Smooth muscle cell (in vitro differentiated cells): ENCODE measurements at regions not wholly inside any gene's neighbourhood (a gene's known extent, or its start where the extent isn't known, plus 50 kb on each side); places are given as distances from the start of the nearest gene placed in this dataset.

Experiments used
- DNase-seq: peaks from one replicate; lab custom pipeline; 2025; ENCODE audit not compliant: unreplicated experiment; lab: John Stamatoyannopoulos, UW
- H2AFZ ChIP-seq: fragments of 200-600 bp; sonication (generic); 2 replicates; pipeline ENCODE4 v1.6.0; 2016; ENCODE audit warnings: antibody characterized with exemption, low read depth, mild to moderate bottlenecking
- H3F3A ChIP-seq: fragments of 200-600 bp; sonication (generic); 2 replicates; pipeline ENCODE4 v1.6.0; 2017; ENCODE audit warnings: antibody characterized with exemption, low read depth
- H3K27ac ChIP-seq: fragments of 200-600 bp; sonication (generic); 2 replicates; pipeline ENCODE4 v1.5.1; 2016; ENCODE audit warnings: low read depth, mild to moderate bottlenecking
- H3K27me3 ChIP-seq: fragments of 200-600 bp; sonication (generic); 2 replicates; pipeline ENCODE4 v1.6.1; 2016; ENCODE audit warnings: low read depth, mild to moderate bottlenecking
- H3K36me3 ChIP-seq: fragments of 200-600 bp; sonication (generic); 2 replicates; pipeline ENCODE4 v1.5.1; 2016; ENCODE audit warnings: low read depth
- H3K4me1 ChIP-seq: fragments of 200-600 bp; sonication (generic); 2 replicates; pipeline ENCODE4 v1.5.1; 2016; ENCODE audit warnings: low read depth
- H3K4me2 ChIP-seq: fragments of 200-600 bp; sonication (generic); 2 replicates; pipeline ENCODE4 v1.6.0; 2016; ENCODE audit warnings: mild to moderate bottlenecking
- H3K4me3 ChIP-seq: fragments of 200-600 bp; sonication (generic); 2 replicates; pipeline ENCODE4 v1.5.1; 2016; ENCODE audit warnings: mild to moderate bottlenecking
- H3K79me2 ChIP-seq: fragments of 200-600 bp; sonication (generic); 2 replicates; pipeline ENCODE4 v1.6.0; 2016; ENCODE audit warnings: low read depth, mild to moderate bottlenecking
- H3K9ac ChIP-seq: fragments of 200-600 bp; sonication (generic); 2 replicates; pipeline ENCODE4 v1.6.0; 2016; ENCODE audit warnings: low read depth
- H3K9me3 ChIP-seq: fragments of 200-600 bp; sonication (generic); replicated peaks from 2 replicates; pipeline ENCODE4 v1.5.1; 2016; ENCODE audit warnings: low read depth
- H4K20me1 ChIP-seq: fragments of 200-600 bp; sonication (generic); 2 replicates; pipeline ENCODE4 v1.6.0; 2016; ENCODE audit warnings: low read depth
- WGBS: methylation state at CpG from one replicate; pipeline ENCODE4 v1.1.7; 2016; ENCODE audit warnings: low lambda C conversion rate; 5-methylcytosine and 5-hydroxymethylcytosine counted together
- TF ChIP-seq, protein P1 (sequence below): fragments of 200-600 bp; sonication (generic); IDR thresholded peaks from 2 replicates; pipeline ENCODE4 v1.5.1; 2017; ENCODE audit warnings: borderline replicate concordance, mild to moderate bottlenecking, antibody characterized with exemption; ENCODE audit not compliant: insufficient read depth, poor library complexity, severe bottlenecking

DNA sequence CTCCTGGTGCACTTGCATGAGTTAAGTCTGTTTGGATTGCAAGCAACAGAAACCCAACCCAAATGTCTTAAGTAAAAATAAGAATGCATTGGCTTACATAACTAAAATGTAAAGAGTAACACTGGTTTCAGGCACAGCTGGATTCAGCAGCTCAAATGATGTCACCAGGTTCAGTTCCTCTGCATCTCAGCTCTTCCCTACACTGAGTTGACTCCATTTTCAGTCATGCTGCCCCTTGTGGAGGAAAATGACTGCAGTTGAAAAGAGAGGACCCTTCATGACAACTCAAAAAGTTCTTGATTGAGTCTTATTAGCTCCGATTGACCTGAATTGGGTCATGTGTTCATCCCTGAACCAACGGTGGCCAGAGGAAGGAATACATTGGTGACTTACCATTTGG is 138.5 kb upstream of the ABI3BP start:
- Histone ChIP-seq H3K79me2 (no peaks in the 10 kb centered on the region), H3K27me3 (peaks cover 4% of the 10 kb centered on the region), H3K9me3 (no peaks in the 10 kb centered on the region), H3K4me3 (no peak overlapping the region), H3K4me1 (no peaks in the 10 kb centered on the region), H3K36me3 (no peaks in the 10 kb centered on the region), H3K27ac (no peak overlapping the region), H3K4me2 (no peak overlapping the region), H4K20me1 (no peaks in the 10 kb centered on the region), H2AFZ (no peak overlapping the region), H3F3A (no peaks in the 10 kb centered on the region), H3K9ac (no peak overlapping the region)
- DNase-seq: no peak
- TF ChIP-seq, protein P1, sequence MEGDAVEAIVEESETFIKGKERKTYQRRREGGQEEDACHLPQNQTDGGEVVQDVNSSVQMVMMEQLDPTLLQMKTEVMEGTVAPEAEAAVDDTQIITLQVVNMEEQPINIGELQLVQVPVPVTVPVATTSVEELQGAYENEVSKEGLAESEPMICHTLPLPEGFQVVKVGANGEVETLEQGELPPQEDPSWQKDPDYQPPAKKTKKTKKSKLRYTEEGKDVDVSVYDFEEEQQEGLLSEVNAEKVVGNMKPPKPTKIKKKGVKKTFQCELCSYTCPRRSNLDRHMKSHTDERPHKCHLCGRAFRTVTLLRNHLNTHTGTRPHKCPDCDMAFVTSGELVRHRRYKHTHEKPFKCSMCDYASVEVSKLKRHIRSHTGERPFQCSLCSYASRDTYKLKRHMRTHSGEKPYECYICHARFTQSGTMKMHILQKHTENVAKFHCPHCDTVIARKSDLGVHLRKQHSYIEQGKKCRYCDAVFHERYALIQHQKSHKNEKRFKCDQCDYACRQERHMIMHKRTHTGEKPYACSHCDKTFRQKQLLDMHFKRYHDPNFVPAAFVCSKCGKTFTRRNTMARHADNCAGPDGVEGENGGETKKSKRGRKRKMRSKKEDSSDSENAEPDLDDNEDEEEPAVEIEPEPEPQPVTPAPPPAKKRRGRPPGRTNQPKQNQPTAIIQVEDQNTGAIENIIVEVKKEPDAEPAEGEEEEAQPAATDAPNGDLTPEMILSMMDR: no peak
- WGBS: 95% methylated on average over 2 of the region's 2 CpGs

DNA sequence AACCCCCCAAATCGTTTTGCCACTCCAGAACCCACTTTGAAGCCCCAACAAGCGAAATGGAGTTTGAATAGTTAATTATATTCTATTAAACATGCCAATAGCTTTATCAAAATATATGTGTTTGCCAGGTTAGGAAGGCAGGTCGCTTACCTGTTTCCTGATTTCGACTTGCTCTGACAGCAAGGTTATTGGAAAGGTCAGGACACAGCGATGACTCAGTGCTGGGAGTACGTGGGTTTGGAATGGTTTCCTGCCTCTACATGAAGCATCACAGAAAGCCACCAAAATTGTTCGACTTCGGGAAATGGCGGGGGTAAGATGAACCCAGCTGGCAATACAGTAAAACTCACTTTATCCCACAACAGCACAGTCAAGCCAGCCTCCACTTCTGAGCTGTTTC is 135.6 kb upstream of the ABI3BP start:
- no peak for DNase-seq

DNA sequence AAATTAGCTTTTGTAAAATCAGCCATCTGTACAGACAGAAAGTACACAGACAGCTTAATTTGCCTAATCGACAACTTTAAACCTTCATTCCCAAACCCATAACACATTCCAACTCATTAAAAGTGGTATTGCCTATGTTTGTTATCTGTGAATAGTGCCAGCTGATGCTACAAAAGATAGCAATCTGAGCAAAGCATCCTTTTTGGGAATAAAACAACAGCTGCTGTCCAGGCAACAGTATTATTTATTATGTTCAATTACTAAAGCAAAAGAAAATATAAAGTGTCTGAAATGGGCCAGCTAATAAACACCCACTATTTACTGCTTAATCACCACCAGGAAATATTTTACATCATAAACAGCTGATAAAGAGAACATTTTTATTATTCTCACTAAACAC is 134.8 kb upstream of the ABI3BP start:
- H2AFZ ChIP-seq: no peak overlapping the region
- no peaks in the 10 kb centered on the region for H4K20me1 ChIP-seq
- H3K4me3 ChIP-seq: no peak overlapping the region
- 100% methylated on average over 1 of the region's 1 CpG for WGBS
- H3K9ac ChIP-seq: no peak overlapping the region
- H3K4me1 ChIP-seq: no peaks in the 10 kb centered on the region
- H3K27me3 ChIP-seq: peaks cover 4% of the 10 kb centered on the region
- no peaks in the 10 kb centered on the region for H3K36me3 ChIP-seq
- H3F3A ChIP-seq: no peaks in the 10 kb centered on the region
- no peak overlapping the region for H3K27ac ChIP-seq
- H3K79me2 ChIP-seq: no peaks in the 10 kb centered on the region
- TF ChIP-seq, protein P1: no peak
- H3K9me3 ChIP-seq: no peaks in the 10 kb centered on the region
- no peak overlapping the region for H3K4me2 ChIP-seq
- DNase-seq: no peak

More for the DNA sequence above, 135.6 kb upstream of the ABI3BP start:
- no peaks in the 10 kb centered on the region for H4K20me1 ChIP-seq
- H3F3A ChIP-seq: no peaks in the 10 kb centered on the region
- TF ChIP-seq, protein P1: no peak
- no peak overlapping the region for H3K27ac ChIP-seq
- H3K4me2 ChIP-seq: no peak overlapping the region
- no peak overlapping the region for H3K4me3 ChIP-seq
- H3K4me1 ChIP-seq: no peaks in the 10 kb centered on the region
- peaks cover 4% of the 10 kb centered on the region for H3K27me3 ChIP-seq
- H3K79me2 ChIP-seq: no peaks in the 10 kb centered on the region
- H3K9me3 ChIP-seq: no peaks in the 10 kb centered on the region
- no peaks in the 10 kb centered on the region for H3K36me3 ChIP-seq
- H2AFZ ChIP-seq: no peak overlapping the region
- WGBS: 81% methylated on average over 9 of the region's 9 CpGs
- no peak overlapping the region for H3K9ac ChIP-seq

DNA sequence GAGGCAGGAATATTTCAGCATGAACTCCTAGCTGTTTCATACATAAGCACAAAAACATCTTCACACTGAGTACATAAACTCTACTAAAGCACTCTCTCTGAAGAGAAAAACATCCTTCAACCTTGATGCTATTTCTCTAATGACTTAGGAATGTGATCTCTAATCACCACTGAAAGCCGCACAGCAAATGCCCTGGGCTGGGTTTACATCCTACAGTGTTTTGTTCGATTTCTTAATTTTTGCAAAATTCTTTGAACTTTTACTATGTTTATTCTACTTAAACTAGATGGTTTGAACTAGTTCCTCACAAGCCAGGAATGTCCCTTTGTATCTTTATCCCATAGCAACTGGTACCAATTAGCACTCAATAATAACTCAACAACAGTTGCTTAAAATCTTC is 130.9 kb upstream of the ABI3BP start:
- H3K27me3 ChIP-seq: peaks cover 4% of the 10 kb centered on the region
- no peak overlapping the region for H3K27ac ChIP-seq
- H3K36me3 ChIP-seq: no peaks in the 10 kb centered on the region

More for the DNA sequence above, 130.9 kb upstream of the ABI3BP start:
- TF ChIP-seq, protein P1: no peak
- no peaks in the 10 kb centered on the region for H3K9me3 ChIP-seq
- no peak overlapping the region for H3K4me2 ChIP-seq
- no peak overlapping the region for H3K9ac ChIP-seq
- 44% methylated on average over 2 of the region's 2 CpGs for WGBS
- no peak for DNase-seq
- no peaks in the 10 kb centered on the region for H3F3A ChIP-seq
- no peak overlapping the region for H2AFZ ChIP-seq
- H3K79me2 ChIP-seq: no peaks in the 10 kb centered on the region
- no peaks in the 10 kb centered on the region for H3K4me1 ChIP-seq
- H3K4me3 ChIP-seq: no peak overlapping the region
- no peaks in the 10 kb centered on the region for H4K20me1 ChIP-seq
